Medulla oblongata (tissue), 1 donor: ENCODE measurements at regions not wholly inside any gene's neighbourhood (a gene's known extent, or its start where the extent isn't known, plus 50 kb on each side); places are given as distances from the start of the nearest gene placed in this dataset.

Experiments used
- DNase-seq: peaks from one replicate; pipeline ENCODE4 v3.0.0-alpha.2; 2015; ENCODE audit errors: extremely low spot score

- no peak for DNase-seq
Observed at GRCh38 chr11:15621565-15621964, 506.8 kb downstream of the INSC start.

GRCh38 chr11:15622231-15622890, 507.6 kb downstream of the INSC start:
- no peak for DNase-seq

GRCh38 chr11:15624701-15625100, 510.0 kb downstream of the INSC start:
- no peak for DNase-seq

- no peak for DNase-seq
Observed at GRCh38 chr11:15625691-15626090, 511.0 kb downstream of the INSC start.

- DNase-seq, result peak; percentile 44
Observed at GRCh38 chr11:15627560-15627959, 512.8 kb downstream of the INSC start.

- DNase-seq, result no peak
Observed at GRCh38 chr11:15629690-15630321, 515.1 kb downstream of the INSC start.

GRCh38 chr11:15630896-15631295, 516.2 kb downstream of the INSC start:
- no peak for DNase-seq

GRCh38 chr11:15635521-15635920, 520.8 kb downstream of the INSC start:
- no peak for DNase-seq

- no peak for DNase-seq
Observed at GRCh38 chr11:15636521-15637089, 521.9 kb downstream of the INSC start.

GRCh38 chr11:15638386-15638787, 523.7 kb downstream of the INSC start:
- DNase-seq, result no peak

GRCh38 chr11:15640318-15640717, 525.6 kb downstream of the INSC start:
- DNase-seq, result peak; percentile 22

- peak; percentile 37 for DNase-seq
Observed at GRCh38 chr11:15641271-15642045, 526.7 kb downstream of the INSC start.

GRCh38 chr11:15645201-15645600, 530.5 kb downstream of the INSC start:
- no peak for DNase-seq

- no peak for DNase-seq
Observed at GRCh38 chr11:15649371-15650104, 534.8 kb downstream of the INSC start.

GRCh38 chr11:15650105-15650938, 535.6 kb downstream of the INSC start:
- peak; percentile 96 for DNase-seq

GRCh38 chr11:15651033-15651432, 536.3 kb downstream of the INSC start:
- no peak for DNase-seq

- peak; percentile 24 for DNase-seq
Observed at GRCh38 chr11:15651816-15652215, 537.1 kb downstream of the INSC start.

- no peak for DNase-seq
Observed at GRCh38 chr11:15653191-15653710, 538.5 kb downstream of the INSC start.

GRCh38 chr11:15654451-15654850, 539.7 kb downstream of the INSC start:
- no peak for DNase-seq

- DNase-seq, result no peak
Observed at GRCh38 chr11:15655552-15655951, 540.8 kb downstream of the INSC start.

GRCh38 chr11:15657264-15657663, 542.5 kb downstream of the INSC start:
- no peak for DNase-seq
